ENCODE measurements at regions not wholly inside any gene's neighbourhood (a gene's known extent, or its start where the extent isn't known, plus 50 kb on each side); places are given as distances from the start of the nearest gene placed in this dataset.

GRCh38 chr15:70556151-70556741 is 207.1 kb downstream of the UACA start (continued):
- TF ChIP-seq ZFX (IDR thresholded peaks at IDR 0.05) (no peak), MAX (IDR thresholded peaks at IDR 0.05) (no peak), EZH2 (IDR thresholded peaks at IDR 0.05) (no peak)

GRCh38 chr15:70555713-70556112 is 207.6 kb downstream of the UACA start:
- H3K9ac ChIP-seq (ENCODE audit: low read length) = no peak overlapping the region
- no peaks in the 10 kb centered on the region for H3K36me3 ChIP-seq (ENCODE audit: control insufficient read depth in 1 of 2, insufficient read depth in 2 of 2, low read length in 2 of 2)
- no peak overlapping the region for H2AFZ ChIP-seq (ENCODE audit: low read depth, low read length, poor library complexity, severe bottlenecking)
- H3K9me3 ChIP-seq (ENCODE audit: control insufficient read depth in 1 of 2, insufficient read depth in 1 of 2, low read depth in 1 of 2, low read length in 2 of 2) = no peaks in the 10 kb centered on the region
- no peaks in the 10 kb centered on the region for H4K20me1 ChIP-seq (ENCODE audit: insufficient read depth)
- RAD21 ChIA-PET (ENCODE audit: low non-redundant PET in 1 of 2, low total read pairs in 2 of 2, uncharacterized antibody in 2 of 2, unreplicated experiment in 2 of 2) = no interaction called here
- no peak overlapping the region for H3K4me2 ChIP-seq (ENCODE audit: low read length)
- H3K4me1 ChIP-seq (ENCODE audit: control insufficient read depth in 1 of 2, insufficient read depth in 2 of 2, low read length in 2 of 2) = no peaks in the 10 kb centered on the region
- CTCF ChIA-PET = no interaction called here
- DNase-seq (ENCODE audit: low read depth, low spot score) (no peak), ATAC-seq (no peak)
- no TSS peak for BruUV-seq (replicated peaks)
- intact Hi-C loops (cut with micrococcal nuclease) = no loop called here
- no peak overlapping the region for H3K4me3 ChIP-seq (replicated peaks in 1 of 2; ENCODE audit: low read depth in 1 of 2, low read length in 2 of 2)
- H3K27me3 ChIP-seq (ENCODE audit: insufficient read depth, low read length) = peaks cover 4% of the 10 kb centered on the region; the same call in 1 of the 2 replicates
- H3K79me2 ChIP-seq (ENCODE audit: insufficient read depth, low read length) = no peaks in the 10 kb centered on the region
- POLR2A ChIA-PET = no interaction called here
- H3K9me2 ChIP-seq (ENCODE audit: insufficient read depth) = no peaks in the 10 kb centered on the region
- no peak overlapping the region for H3K27ac ChIP-seq (ENCODE audit: low read depth, low read length)
- no peak for TF ChIP-seq ELF1 (IDR thresholded peaks at IDR 0.05; ENCODE audit: borderline replicate concordance, low read depth)
- no peak for TF ChIP-seq TCF7L2 (IDR thresholded peaks at IDR 0.05; ENCODE audit: borderline replicate concordance, extremely low read depth, insufficient read depth, insufficient read length)
- TF ChIP-seq REST (IDR thresholded peaks at IDR 0.05; ENCODE audit: low read depth) = no peak
- TF ChIP-seq YY1 (IDR thresholded peaks at IDR 0.05; ENCODE audit: extremely low read depth, insufficient replicate concordance, low read depth, low read length) = no peak
- no peak for TF ChIP-seq ATF3 (IDR thresholded peaks at IDR 0.05)
- no peak for TF ChIP-seq SIN3A (IDR thresholded peaks at IDR 0.05; ENCODE audit: low read depth)
- no peak for TF ChIP-seq SRF (IDR thresholded peaks at IDR 0.05; ENCODE audit: low read depth)
- no peak for TF ChIP-seq CTCF (IDR thresholded peaks at IDR 0.05 in 2 of 3, conservative IDR thresholded peaks at IDR 0.05 in 1 of 3; ENCODE audit: borderline replicate concordance in 1 of 3, insufficient read depth in 1 of 3, low read depth in 2 of 3, low read length in 2 of 3)
- no peak for TF ChIP-seq CBX3 (IDR thresholded peaks at IDR 0.05; ENCODE audit: low read depth)
- TF ChIP-seq EZH2 (IDR thresholded peaks at IDR 0.05) = no peak
- TF ChIP-seq CEBPB (IDR thresholded peaks at IDR 0.05; ENCODE audit: low read depth) = no peak
- TF ChIP-seq JUND (IDR thresholded peaks at IDR 0.05) = no peak
- TF ChIP-seq MAX (IDR thresholded peaks at IDR 0.05) = no peak
- TF ChIP-seq EZH2phosphoT487 (IDR thresholded peaks at IDR 0.05; ENCODE audit: borderline replicate concordance) = no peak
